K562 (cell line): ENCODE measurements at regions not wholly inside any gene's neighbourhood (a gene's known extent, or its start where the extent isn't known, plus 50 kb on each side); places are given as distances from the start of the nearest gene placed in this dataset.

ENCODE experiments used
- CHD2 ChIP-seq: IDR thresholded peaks from 2 replicates; pipeline ENCODE4 v1.6.1; 2011; ENCODE audit warnings: low read depth, low read length
- CREM ChIP-seq: IDR thresholded peaks from 2 replicates; pipeline ENCODE4 v1.6.1; 2014; ENCODE audit warnings: antibody characterized with exemption, low read depth
- DDX20 ChIP-seq: fragments of 450-650 bp; IDR thresholded peaks from 2 replicates; pipeline ENCODE4 v1.6.1; 2016; ENCODE audit warnings: missing genetic modification characterization, low read depth, mild to moderate bottlenecking, missing compliant biosample characterization, moderate library complexity
- DPF2 ChIP-seq: fragments of 450-650 bp; IDR thresholded peaks from 2 replicates; pipeline ENCODE4 v1.6.1; 2016
- ESRRA ChIP-seq: fragments of 450-650 bp; IDR thresholded peaks from 2 replicates; pipeline ENCODE4 v1.6.1; 2014; ENCODE audit warnings: low read depth, mild to moderate bottlenecking, moderate library complexity, borderline replicate concordance
- FOXA1 ChIP-seq: fragments of 450-650 bp; IDR thresholded peaks from 2 replicates; pipeline ENCODE4 v1.6.1; 2016; ENCODE audit warnings: mild to moderate bottlenecking, borderline replicate concordance
- RUNX1 ChIP-seq: sonication (generic); IDR thresholded peaks from 2 replicates; pipeline ENCODE4 v1.6.1; 2016; ENCODE audit warnings: antibody characterized with exemption, low read depth
- SREBF2 ChIP-seq: sonication (generic); formaldehyde crosslinking; IDR thresholded peaks from 2 replicates; pipeline ENCODE4 v1.4.0; 2020; ENCODE audit warnings: mild to moderate bottlenecking, missing genetic modification reagents
- YY1 ChIP-seq, 3 experiments: IDR thresholded peaks; 2 replicates each; pipeline ENCODE4 v1.6.1; 2011; ENCODE audit warnings: low read length in 2 of 3, mild to moderate bottlenecking in 2 of 3, moderate library complexity in 2 of 3, borderline replicate concordance in 1 of 3, control low read depth in 1 of 3, low read depth in 1 of 3; ENCODE audit not compliant: insufficient read depth in 3 of 3, insufficient replicate concordance in 2 of 3, control insufficient read depth in 1 of 3, insufficient read length in 1 of 3; ENCODE audit errors: extremely low read depth in 1 of 3
- ZNF274 ChIP-seq: IDR thresholded peaks from 2 replicates; pipeline ENCODE4 v1.6.1; 2011; ENCODE audit warnings: low read depth, mild to moderate bottlenecking, low read length, moderate library complexity, borderline replicate concordance
- TF ChIP-seq, protein P1 (sequence below): sonication (generic); formaldehyde crosslinking; IDR thresholded peaks from 2 replicates; pipeline ENCODE4 v1.8.1; 2023; ENCODE audit warnings: mild to moderate bottlenecking, missing genetic modification reagents
- TF ChIP-seq, protein P2 (sequence below): sonication (generic); formaldehyde crosslinking; IDR thresholded peaks from 2 replicates; pipeline ENCODE4 v1.8.0; 2022; ENCODE audit warnings: missing genetic modification reagents, mild to moderate bottlenecking, moderate library complexity, borderline replicate concordance
- TF ChIP-seq, protein P3 (sequence below), 3 experiments: IDR thresholded peaks in 2 of 3; conservative IDR thresholded peaks in 1 of 3; 2 replicates each; pipeline ENCODE4 v1.5.1; 2011 to 2012; ENCODE audit warnings: low read length in 3 of 3, mild to moderate bottlenecking in 3 of 3, control low read depth in 2 of 3, improper control_type of control experiment in 1 of 3, inconsistent platforms in 1 of 3, low read depth in 1 of 3, mixed read lengths in 1 of 3, moderate library complexity in 1 of 3; ENCODE audit not compliant: insufficient read depth in 2 of 3
- TF ChIP-seq, protein P4 (sequence below): fragments of 250-450 bp; sonication (Bioruptor Pico); IDR thresholded peaks from 2 replicates; pipeline ENCODE4 v1.5.0; 2021; ENCODE audit warnings: mild to moderate bottlenecking, moderate library complexity

DNA sequence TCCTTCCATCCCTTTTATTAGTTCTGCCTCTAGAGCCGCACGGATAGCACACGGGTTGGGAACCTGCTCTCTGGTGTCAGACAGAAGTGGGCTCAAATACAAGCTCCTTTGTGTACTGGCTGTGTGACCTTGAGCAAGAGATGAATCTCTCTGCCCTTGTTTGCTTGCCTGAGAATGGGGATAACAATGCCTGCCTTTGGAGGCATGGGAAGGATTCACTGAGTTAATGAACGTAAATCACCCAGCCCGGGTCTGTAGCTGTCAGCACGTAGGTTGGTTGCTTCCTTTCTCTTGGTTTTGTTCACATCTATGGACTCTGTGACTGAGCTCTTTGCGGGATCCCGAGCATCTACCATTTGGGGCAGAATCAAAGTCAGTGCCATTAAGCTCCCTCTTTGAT lies 79.3 kb upstream of the NRXN3 start:
- no peak for TF ChIP-seq FOXA1
- no peak for TF ChIP-seq DPF2
- TF ChIP-seq, protein P1, sequence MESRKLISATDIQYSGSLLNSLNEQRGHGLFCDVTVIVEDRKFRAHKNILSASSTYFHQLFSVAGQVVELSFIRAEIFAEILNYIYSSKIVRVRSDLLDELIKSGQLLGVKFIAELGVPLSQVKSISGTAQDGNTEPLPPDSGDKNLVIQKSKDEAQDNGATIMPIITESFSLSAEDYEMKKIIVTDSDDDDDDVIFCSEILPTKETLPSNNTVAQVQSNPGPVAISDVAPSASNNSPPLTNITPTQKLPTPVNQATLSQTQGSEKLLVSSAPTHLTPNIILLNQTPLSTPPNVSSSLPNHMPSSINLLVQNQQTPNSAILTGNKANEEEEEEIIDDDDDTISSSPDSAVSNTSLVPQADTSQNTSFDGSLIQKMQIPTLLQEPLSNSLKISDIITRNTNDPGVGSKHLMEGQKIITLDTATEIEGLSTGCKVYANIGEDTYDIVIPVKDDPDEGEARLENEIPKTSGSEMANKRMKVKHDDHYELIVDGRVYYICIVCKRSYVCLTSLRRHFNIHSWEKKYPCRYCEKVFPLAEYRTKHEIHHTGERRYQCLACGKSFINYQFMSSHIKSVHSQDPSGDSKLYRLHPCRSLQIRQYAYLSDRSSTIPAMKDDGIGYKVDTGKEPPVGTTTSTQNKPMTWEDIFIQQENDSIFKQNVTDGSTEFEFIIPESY (CRISPR knock-in tag): no peak
- TF ChIP-seq ZNF274: no peak
- TF ChIP-seq, protein P2, sequence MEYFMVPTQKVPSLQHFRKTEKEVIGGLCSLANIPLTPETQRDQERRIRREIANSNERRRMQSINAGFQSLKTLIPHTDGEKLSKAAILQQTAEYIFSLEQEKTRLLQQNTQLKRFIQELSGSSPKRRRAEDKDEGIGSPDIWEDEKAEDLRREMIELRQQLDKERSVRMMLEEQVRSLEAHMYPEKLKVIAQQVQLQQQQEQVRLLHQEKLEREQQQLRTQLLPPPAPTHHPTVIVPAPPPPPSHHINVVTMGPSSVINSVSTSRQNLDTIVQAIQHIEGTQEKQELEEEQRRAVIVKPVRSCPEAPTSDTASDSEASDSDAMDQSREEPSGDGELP (CRISPR knock-in tag): no peak
- no peak for TF ChIP-seq ESRRA
- no peak for TF ChIP-seq DDX20 (tag)
- TF ChIP-seq CHD2: no peak
- TF ChIP-seq, protein P3, sequence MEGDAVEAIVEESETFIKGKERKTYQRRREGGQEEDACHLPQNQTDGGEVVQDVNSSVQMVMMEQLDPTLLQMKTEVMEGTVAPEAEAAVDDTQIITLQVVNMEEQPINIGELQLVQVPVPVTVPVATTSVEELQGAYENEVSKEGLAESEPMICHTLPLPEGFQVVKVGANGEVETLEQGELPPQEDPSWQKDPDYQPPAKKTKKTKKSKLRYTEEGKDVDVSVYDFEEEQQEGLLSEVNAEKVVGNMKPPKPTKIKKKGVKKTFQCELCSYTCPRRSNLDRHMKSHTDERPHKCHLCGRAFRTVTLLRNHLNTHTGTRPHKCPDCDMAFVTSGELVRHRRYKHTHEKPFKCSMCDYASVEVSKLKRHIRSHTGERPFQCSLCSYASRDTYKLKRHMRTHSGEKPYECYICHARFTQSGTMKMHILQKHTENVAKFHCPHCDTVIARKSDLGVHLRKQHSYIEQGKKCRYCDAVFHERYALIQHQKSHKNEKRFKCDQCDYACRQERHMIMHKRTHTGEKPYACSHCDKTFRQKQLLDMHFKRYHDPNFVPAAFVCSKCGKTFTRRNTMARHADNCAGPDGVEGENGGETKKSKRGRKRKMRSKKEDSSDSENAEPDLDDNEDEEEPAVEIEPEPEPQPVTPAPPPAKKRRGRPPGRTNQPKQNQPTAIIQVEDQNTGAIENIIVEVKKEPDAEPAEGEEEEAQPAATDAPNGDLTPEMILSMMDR (IDR thresholded peaks at IDR 0.05 in 2 of 3, conservative IDR thresholded peaks at IDR 0.05 in 1 of 3; ENCODE audit: insufficient read depth in 2 of 3, low read depth in 1 of 3, low read length in 3 of 3): no peak
- no peak for TF ChIP-seq YY1 (IDR thresholded peaks at IDR 0.05; ENCODE audit: borderline replicate concordance in 1 of 3, control insufficient read depth in 1 of 3, extremely low read depth in 1 of 3, insufficient read depth in 3 of 3, insufficient read length in 1 of 3, insufficient replicate concordance in 2 of 3, low read depth in 1 of 3, low read length in 2 of 3)
- TF ChIP-seq SREBF2 (CRISPR knock-in tag): no peak
- TF ChIP-seq, protein P4, sequence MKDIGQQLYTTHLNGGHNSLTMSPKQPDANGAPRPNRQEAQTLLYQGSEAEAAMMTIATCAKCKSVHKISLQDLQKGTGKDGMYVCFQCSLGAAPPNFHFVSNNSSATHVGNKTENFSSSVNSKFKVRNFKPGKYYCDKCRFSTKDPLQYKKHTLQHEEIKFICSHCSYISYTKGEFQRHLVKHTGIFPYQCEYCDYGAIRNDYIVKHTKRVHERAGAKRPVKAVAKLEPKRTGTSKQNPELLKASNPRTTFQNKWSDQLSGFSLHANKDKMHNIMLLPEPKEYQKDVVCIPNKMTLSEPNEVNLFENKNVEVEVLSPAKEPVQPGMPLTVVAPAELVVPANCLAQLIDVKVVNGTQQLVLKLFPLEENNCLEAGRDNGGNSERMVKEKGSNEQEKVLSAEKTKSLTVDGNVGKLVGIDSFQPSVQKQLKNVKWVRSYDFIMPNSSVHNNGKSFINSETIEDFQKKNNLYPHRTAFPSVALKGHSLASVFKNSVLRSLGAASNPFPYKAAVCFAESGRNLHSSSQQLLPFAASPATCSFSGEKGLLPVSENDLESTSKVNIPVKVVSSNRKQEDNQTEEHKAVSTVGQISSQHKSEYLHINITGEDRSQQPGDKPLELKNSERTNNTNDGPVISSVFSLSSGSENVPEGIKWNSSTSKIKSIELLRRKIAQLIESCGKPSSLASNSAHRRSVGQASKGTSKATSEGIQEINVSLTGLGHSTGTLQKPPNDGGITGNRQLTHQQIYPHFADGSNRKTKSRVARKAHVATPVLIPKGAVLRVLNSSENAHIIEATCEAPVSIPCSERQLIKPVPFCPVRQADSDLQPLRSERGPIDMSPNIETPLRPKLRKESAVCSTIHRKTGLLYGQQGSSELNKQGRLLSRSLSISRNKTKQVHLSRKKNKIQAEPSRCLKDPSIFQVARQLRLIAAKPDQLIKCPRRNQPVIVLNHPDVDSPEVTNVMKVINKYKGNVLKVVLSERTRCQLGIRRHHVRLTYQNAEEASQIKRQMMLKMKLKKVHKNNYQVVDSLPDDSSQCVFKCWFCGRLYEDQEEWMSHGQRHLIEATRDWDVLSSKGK (CRISPR knock-in tag): no peak
- TF ChIP-seq CREM: no peak
- no peak for TF ChIP-seq RUNX1
